ENCODE measurements at regions not wholly inside any gene's neighbourhood (a gene's known extent, or its start where the extent isn't known, plus 50 kb on each side); places are given as distances from the start of the nearest gene placed in this dataset.

- Histone ChIP-seq H3K4me3 (ENCODE audit: low read depth in 1 of 2, low read length in 2 of 2) (no peak overlapping the region), H3K36me3 (ENCODE audit: control insufficient read depth in 2 of 2, insufficient read depth in 2 of 2, low read length in 1 of 2) (no peaks in the 10 kb centered on the region), H3K27ac (ENCODE audit: low read depth in 2 of 2, low read length in 1 of 2) (no peak overlapping the region), H3K9me3 (ENCODE audit: control insufficient read depth in 2 of 2, insufficient read depth in 1 of 2, low read depth in 1 of 2, low read length in 1 of 2) (peaks cover 0 to under 1% of the 10 kb centered on the region in 2 donors), H3K4me1 (ENCODE audit: control insufficient read depth in 2 of 2, insufficient read depth in 2 of 2, low read length in 1 of 2) (no peaks in the 10 kb centered on the region), H3K27me3 (ENCODE audit: control insufficient read depth in 1 of 2, insufficient read depth in 2 of 2, low read length in 2 of 2) (no peaks in the 10 kb centered on the region)
- WGBS, 2 donors: 83 to 90% methylated on average over 19 of the region's 19 CpGs
Observed at GRCh38 chr9:134242706-134243105, 78.3 kb upstream of the RNU6ATAC start.

DNA sequence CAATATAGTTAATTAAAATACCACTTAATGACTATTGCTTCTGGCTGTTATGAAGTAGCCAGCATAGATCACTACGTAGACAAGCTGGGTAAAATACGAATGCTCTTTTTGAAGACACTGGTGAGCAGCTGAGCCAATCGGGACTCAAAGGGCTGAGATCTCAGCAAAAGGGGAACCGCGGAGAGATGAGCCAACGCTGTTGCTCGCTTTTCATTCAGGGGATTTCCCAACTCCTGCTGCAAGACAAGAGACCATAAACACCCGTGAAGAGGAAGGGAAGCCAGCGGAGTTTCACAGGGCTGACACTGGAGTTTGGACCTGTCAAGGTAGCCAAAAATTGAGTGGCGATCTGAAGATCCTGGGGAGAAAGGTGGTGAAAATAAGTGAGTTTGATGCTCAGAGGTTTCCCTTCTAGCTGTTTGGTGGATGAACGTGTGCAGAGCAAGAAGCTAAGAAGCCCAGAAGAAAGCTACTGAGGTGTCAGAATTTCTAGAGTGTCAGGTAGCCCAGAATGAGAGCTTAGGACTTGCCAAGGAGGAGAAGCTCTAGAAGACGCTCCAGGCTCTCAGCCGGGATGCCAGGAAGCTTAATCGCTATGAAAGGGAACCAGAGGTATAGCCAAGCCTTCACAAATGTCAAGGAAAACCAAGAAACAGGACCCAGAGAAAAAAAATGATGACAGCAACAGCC is 79.6 kb upstream of the RNU6ATAC start:
- H3K36me3 ChIP-seq (ENCODE audit: control insufficient read depth in 2 of 2, insufficient read depth in 2 of 2, low read length in 1 of 2): no peaks in the 10 kb centered on the region
- H3K27ac ChIP-seq (ENCODE audit: low read depth in 2 of 2, low read length in 1 of 2): no peak overlapping the region
- H3K9me3 ChIP-seq (ENCODE audit: control insufficient read depth in 2 of 2, insufficient read depth in 1 of 2, low read depth in 1 of 2, low read length in 1 of 2): peaks cover 0 to 9% of the 10 kb centered on the region in 2 donors
- WGBS, 2 donors: 21% methylated on average over 14 of the region's 14 CpGs
- H3K4me3 ChIP-seq (ENCODE audit: low read depth in 1 of 2, low read length in 2 of 2): no peak overlapping the region
- H3K27me3 ChIP-seq (ENCODE audit: control insufficient read depth in 1 of 2, insufficient read depth in 2 of 2, low read length in 2 of 2): no peaks in the 10 kb centered on the region
- no peaks in the 10 kb centered on the region for H3K4me1 ChIP-seq (ENCODE audit: control insufficient read depth in 2 of 2, insufficient read depth in 2 of 2, low read length in 1 of 2)

DNA sequence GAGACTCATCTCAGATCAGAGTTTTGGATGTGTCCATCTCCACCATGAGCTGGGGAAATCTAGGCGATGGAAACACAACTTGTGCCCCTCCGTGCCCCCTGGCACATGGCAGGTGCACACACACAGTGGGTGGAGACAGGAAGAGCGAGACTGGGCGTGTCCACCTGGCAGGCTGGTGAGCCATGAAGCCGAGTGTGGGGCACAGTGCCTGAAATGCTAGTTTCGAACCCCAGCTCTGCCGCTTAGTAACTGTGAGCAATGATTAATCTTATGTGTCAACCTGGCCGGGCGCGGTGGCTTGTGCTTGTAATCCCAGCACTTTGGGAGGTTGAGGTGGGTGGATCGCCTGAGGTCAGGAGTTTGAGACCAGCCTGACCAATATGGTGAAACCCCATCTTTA is 80.8 kb upstream of the RNU6ATAC start:
- no peaks in the 10 kb centered on the region for H3K27me3 ChIP-seq (ENCODE audit: control insufficient read depth in 1 of 2, insufficient read depth in 2 of 2, low read length in 2 of 2)
- no peaks in the 10 kb centered on the region for H3K36me3 ChIP-seq (ENCODE audit: control insufficient read depth in 2 of 2, insufficient read depth in 2 of 2, low read length in 1 of 2)
- WGBS, 2 donors: 47 to 58% methylated on average over 11 of the region's 11 CpGs

DNA sequence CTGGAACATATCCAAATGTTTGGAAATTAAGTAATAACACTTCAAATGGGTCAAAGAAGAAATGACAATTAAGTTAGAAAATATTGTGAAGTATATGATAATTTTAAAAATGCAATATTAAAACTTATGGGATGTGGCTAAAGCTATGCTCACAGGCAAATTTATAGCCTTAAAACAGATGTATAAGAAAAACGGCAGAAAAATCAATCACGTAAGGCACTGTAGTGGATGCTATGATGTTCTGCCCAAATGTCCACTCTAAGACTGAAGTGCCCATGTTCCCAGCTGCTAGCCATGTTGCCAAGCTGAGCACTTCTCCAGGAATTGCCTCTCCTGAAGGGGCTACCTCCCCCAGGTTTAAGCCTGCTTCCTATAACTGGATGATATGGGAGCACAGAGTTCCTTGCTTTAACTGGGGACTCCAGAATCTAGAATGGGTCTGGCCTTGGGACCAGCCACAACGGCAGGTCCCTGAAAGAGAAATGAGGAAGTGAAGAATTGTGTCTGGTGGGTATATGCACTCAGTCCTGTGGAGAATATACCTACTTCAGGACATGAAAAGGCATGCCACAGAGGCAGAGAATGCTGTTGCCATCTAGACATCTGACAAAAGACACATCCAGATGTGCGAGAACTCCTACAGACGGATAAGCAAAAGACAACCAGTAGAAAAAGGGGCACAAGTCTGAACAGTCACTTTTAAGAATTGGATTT is 78.2 kb upstream of the RXRA start:
- no peaks in the 10 kb centered on the region for H3K4me1 ChIP-seq (ENCODE audit: control insufficient read depth in 2 of 2, insufficient read depth in 2 of 2, low read length in 1 of 2)
- no peaks in the 10 kb centered on the region for H3K36me3 ChIP-seq (ENCODE audit: control insufficient read depth in 2 of 2, insufficient read depth in 2 of 2, low read length in 1 of 2)
- 91 to 96% methylated on average over 5 of the region's 5 CpGs for WGBS, 2 donors
- no peak overlapping the region for H3K4me3 ChIP-seq (ENCODE audit: low read depth in 1 of 2, low read length in 2 of 2)
- H3K27me3 ChIP-seq (ENCODE audit: control insufficient read depth in 1 of 2, insufficient read depth in 2 of 2, low read length in 2 of 2): peaks cover 0 to 3% of the 10 kb centered on the region in 2 donors
- H3K9me3 ChIP-seq (ENCODE audit: control insufficient read depth in 2 of 2, insufficient read depth in 1 of 2, low read depth in 1 of 2, low read length in 1 of 2): peaks cover 0 to 10% of the 10 kb centered on the region in 2 donors
- H3K27ac ChIP-seq (ENCODE audit: low read depth in 2 of 2, low read length in 1 of 2): no peak overlapping the region

More for the DNA sequence above, 80.8 kb upstream of the RNU6ATAC start:
- Histone ChIP-seq H3K27ac (ENCODE audit: low read depth in 2 of 2, low read length in 1 of 2) (no peak overlapping the region), H3K9me3 (ENCODE audit: control insufficient read depth in 2 of 2, insufficient read depth in 1 of 2, low read depth in 1 of 2, low read length in 1 of 2) (peaks cover 0 to 10% of the 10 kb centered on the region in 2 donors), H3K4me1 (ENCODE audit: control insufficient read depth in 2 of 2, insufficient read depth in 2 of 2, low read length in 1 of 2) (no peaks in the 10 kb centered on the region), H3K4me3 (ENCODE audit: low read depth in 1 of 2, low read length in 2 of 2) (no peak overlapping the region)

GRCh38 chr9:134251296-134252069 is 74.8 kb upstream of the RXRA start:
- WGBS, 2 donors: 81 to 82% methylated on average over 33 of the region's 33 CpGs
- H3K4me1 ChIP-seq (ENCODE audit: control insufficient read depth in 2 of 2, insufficient read depth in 2 of 2, low read length in 1 of 2): no peaks in the 10 kb centered on the region
- H3K9me3 ChIP-seq (ENCODE audit: control insufficient read depth in 2 of 2, insufficient read depth in 1 of 2, low read depth in 1 of 2, low read length in 1 of 2): peaks cover 0 to 10% of the 10 kb centered on the region in 2 donors
- H3K36me3 ChIP-seq (ENCODE audit: control insufficient read depth in 2 of 2, insufficient read depth in 2 of 2, low read length in 1 of 2): no peaks in the 10 kb centered on the region
- H3K27ac ChIP-seq (ENCODE audit: low read depth in 2 of 2, low read length in 1 of 2): no peak overlapping the region
- no peak overlapping the region for H3K4me3 ChIP-seq (ENCODE audit: low read depth in 1 of 2, low read length in 2 of 2)
- peaks cover 0 to 3% of the 10 kb centered on the region in 2 donors for H3K27me3 ChIP-seq (ENCODE audit: control insufficient read depth in 1 of 2, insufficient read depth in 2 of 2, low read length in 2 of 2)

DNA sequence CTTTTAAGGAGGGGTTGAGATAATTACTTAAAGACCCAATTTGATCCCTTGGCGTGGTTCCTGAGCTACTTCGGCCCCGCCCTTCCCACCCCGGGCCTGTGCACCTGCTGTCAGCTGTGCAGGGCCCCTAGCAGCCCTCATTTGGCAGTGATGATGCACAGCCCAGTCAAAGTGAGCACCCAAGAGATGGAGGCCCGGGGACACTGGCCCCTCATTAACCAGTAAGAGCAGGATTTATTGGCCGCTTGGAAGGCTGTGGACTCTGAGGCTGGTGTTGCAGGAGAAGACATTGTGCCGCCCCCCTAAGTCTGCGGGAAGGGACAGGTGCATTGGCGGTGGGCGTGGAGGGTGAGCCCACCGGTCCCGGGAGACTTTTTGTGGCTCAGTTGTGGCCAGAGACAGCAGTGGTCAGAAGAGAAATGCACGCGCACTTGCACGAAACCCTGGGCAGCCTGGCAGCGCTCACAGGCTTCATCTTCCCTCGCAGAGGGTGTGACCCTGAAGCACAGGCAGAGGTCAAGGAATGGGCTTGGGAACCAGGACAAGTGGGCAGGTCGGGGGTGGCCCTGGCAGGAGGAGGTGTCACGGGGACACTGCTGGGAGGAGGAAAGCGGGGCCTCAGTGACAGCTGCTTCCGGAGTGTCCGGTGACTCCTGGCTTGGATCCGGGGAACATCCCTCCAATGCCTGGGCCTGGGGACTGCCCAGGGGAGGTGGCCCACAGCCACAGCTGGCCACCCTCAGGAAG is 74.0 kb upstream of the RXRA start:
- H3K27ac ChIP-seq (ENCODE audit: low read depth in 2 of 2, low read length in 1 of 2): no peak overlapping the region
- 79% methylated on average over 23 of the region's 23 CpGs for WGBS, 2 donors
- no peaks in the 10 kb centered on the region for H3K4me1 ChIP-seq (ENCODE audit: control insufficient read depth in 2 of 2, insufficient read depth in 2 of 2, low read length in 1 of 2)

DNA sequence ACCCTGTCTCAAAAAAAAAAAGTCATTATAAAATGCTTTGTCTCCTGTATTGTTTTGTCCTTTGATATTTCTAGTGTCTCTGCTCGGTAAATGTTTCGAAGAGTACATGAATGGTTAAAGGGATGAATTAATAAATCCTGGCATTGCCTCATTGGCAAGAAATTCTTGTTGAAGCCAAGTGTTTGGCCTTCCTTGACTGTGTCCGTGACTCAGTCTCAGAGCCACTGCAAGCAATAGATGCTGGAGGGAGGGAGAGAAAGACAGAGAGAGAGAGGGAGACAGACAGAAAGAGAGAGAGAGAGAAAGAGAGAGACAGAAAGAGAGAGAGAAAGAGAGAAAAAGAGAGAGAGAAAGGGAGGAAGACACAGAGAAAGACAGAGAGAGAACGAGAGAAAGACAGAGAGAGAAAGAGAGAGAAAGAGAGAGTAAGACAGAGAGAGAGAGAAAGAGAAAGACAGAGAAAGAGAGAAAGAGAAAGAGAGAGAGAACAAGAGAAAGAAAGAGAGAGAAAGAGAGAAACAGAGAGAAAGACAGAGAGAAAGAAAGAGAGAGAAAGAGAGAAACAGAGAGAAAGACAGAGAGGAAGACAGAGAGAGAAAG is 72.5 kb upstream of the RXRA start:
- WGBS, 2 donors: 61 to 63% methylated on average over 4 of the region's 4 CpGs
- peaks cover under 1 to 5% of the 10 kb centered on the region in 2 donors for H3K4me1 ChIP-seq (ENCODE audit: control insufficient read depth in 2 of 2, insufficient read depth in 2 of 2, low read length in 1 of 2)
- H3K27ac ChIP-seq (ENCODE audit: low read depth in 2 of 2, low read length in 1 of 2): no peak overlapping the region
- no peaks in the 10 kb centered on the region for H3K36me3 ChIP-seq (ENCODE audit: control insufficient read depth in 2 of 2, insufficient read depth in 2 of 2, low read length in 1 of 2)
- no peak overlapping the region for H3K4me3 ChIP-seq (ENCODE audit: low read depth in 1 of 2, low read length in 2 of 2)
- peaks cover 0 to 3% of the 10 kb centered on the region in 2 donors for H3K27me3 ChIP-seq (ENCODE audit: control insufficient read depth in 1 of 2, insufficient read depth in 2 of 2, low read length in 2 of 2)
- H3K9me3 ChIP-seq (ENCODE audit: control insufficient read depth in 2 of 2, insufficient read depth in 1 of 2, low read depth in 1 of 2, low read length in 1 of 2): peaks cover 0 to 4% of the 10 kb centered on the region in 2 donors

More for the DNA sequence above, 74.0 kb upstream of the RXRA start:
- H3K9me3 ChIP-seq (ENCODE audit: control insufficient read depth in 2 of 2, insufficient read depth in 1 of 2, low read depth in 1 of 2, low read length in 1 of 2): peaks cover 0 to 10% of the 10 kb centered on the region in 2 donors
- H3K4me3 ChIP-seq (ENCODE audit: low read depth in 1 of 2, low read length in 2 of 2): no peak overlapping the region
- no peaks in the 10 kb centered on the region for H3K36me3 ChIP-seq (ENCODE audit: control insufficient read depth in 2 of 2, insufficient read depth in 2 of 2, low read length in 1 of 2)
- peaks cover 0 to 3% of the 10 kb centered on the region in 2 donors for H3K27me3 ChIP-seq (ENCODE audit: control insufficient read depth in 1 of 2, insufficient read depth in 2 of 2, low read length in 2 of 2)

DNA sequence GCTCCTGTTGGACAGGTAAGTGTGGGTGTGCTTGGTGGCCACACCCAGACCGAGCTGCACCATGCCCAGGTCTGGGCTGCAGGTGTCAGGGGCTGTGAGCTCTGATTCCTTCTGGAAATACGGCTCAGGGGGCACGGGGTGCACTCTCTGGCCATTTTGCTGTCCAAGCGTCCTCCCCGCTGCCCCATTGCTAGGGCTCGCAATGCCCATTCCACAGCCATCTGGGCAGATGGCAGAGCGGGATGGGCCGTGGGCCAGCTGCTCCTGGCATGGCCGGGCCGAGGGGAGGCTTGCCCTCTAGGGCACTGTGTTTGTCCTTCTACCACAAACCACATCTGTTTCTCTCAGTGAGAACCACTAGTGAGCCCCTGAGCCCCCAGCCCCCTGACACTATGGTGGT is 67.9 kb upstream of the RXRA start:
- H3K27ac ChIP-seq (ENCODE audit: low read depth in 2 of 2, low read length in 1 of 2): no peak overlapping the region
- no peaks in the 10 kb centered on the region for H3K27me3 ChIP-seq (ENCODE audit: control insufficient read depth in 1 of 2, insufficient read depth in 2 of 2, low read length in 2 of 2)
- no peaks in the 10 kb centered on the region for H3K9me3 ChIP-seq (ENCODE audit: control insufficient read depth in 2 of 2, insufficient read depth in 1 of 2, low read depth in 1 of 2, low read length in 1 of 2)
- peaks cover 4 to 5% of the 10 kb centered on the region in 2 donors for H3K4me1 ChIP-seq (ENCODE audit: control insufficient read depth in 2 of 2, insufficient read depth in 2 of 2, low read length in 1 of 2)
- no peaks in the 10 kb centered on the region for H3K36me3 ChIP-seq (ENCODE audit: control insufficient read depth in 2 of 2, insufficient read depth in 2 of 2, low read length in 1 of 2)
- H3K4me3 ChIP-seq (ENCODE audit: low read depth in 1 of 2, low read length in 2 of 2): no peak overlapping the region
- WGBS, 2 donors: 65 to 72% methylated on average over 10 of the region's 10 CpGs
